Nephron progenitor cell (in vitro differentiated cells): ENCODE measurements at regions not wholly inside any gene's neighbourhood (a gene's known extent, or its start where the extent isn't known, plus 50 kb on each side); places are given as distances from the start of the nearest gene placed in this dataset.
A peak's percentile ranks its signal among the peaks of the same experiment; 100 is the strongest.

ENCODE experiments used
- DNase-seq: peaks from one replicate; pipeline ENCODE4 v3.0.0; 2021
- H3K27ac Mint-ChIP-seq: 2 replicates; pipeline ENCODE4 v1.8.0; 2021; ENCODE audit warnings: mild to moderate bottlenecking, moderate library complexity, mixed read lengths
- H3K27me3 Mint-ChIP-seq: 2 replicates; pipeline ENCODE4 v1.8.0; 2021; ENCODE audit warnings: mild to moderate bottlenecking, low read depth, mixed read lengths; ENCODE audit not compliant: poor library complexity
- H3K36me3 Mint-ChIP-seq: 2 replicates; pipeline ENCODE4 v1.8.0; 2021; ENCODE audit warnings: low read depth, mixed read lengths
- H3K4me1 Mint-ChIP-seq: 2 replicates; pipeline ENCODE4 v1.8.0; 2021; ENCODE audit warnings: mixed read lengths
- H3K4me3 Mint-ChIP-seq: 2 replicates; pipeline ENCODE4 v1.8.0; 2021; ENCODE audit warnings: mild to moderate bottlenecking, moderate library complexity, mixed read lengths
- H3K9me3 Mint-ChIP-seq: 2 replicates; pipeline ENCODE4 v1.8.0; 2021; ENCODE audit warnings: mild to moderate bottlenecking, moderate library complexity, mixed read lengths
- TF ChIP-seq, protein P1 (sequence below): fragments of 200-600 bp; sonication (generic); IDR thresholded peaks from 2 replicates; pipeline ENCODE4 v1.5.0; 2021; ENCODE audit warnings: antibody characterized with exemption

DNA sequence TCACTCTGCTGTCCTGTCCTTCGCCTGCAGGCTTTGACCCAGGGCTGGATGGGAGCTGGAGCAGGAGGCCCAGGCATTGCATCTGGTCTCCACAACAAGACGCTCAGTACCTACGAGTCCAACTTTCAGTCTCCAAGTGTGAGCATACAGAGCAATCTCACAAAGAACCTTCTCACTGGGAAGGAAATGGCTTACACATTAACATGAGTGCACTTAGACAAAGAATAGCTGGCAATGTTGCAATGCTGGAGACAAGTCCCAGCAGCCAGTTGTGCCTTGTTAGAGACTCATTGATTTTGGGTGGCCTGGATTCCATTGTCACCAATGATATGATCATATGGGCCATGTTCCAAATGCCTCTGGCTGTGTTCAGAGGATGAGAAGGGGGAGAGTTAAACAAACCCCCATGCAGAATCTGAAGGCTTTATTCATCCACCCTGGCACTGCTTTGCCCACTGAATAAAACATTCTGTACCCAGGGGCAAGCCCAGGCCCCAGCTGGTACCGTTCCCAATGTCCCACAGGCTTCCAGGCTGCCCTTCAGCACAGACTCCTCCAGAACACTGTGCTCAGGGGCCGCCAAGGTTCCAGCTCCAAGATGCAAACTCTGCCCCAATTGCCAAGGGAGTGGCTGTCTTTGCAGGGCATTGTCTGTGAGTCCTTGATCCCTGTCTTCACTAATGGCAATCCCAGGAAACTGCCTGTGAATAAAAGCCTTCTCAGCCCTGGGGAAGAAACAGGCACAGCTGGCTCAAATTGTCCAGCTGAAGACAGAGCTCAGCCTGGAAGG is 185.5 kb downstream of the HSD17B3 start:
- H3K4me3 Mint-ChIP-seq: no peak overlapping the region
- peaks cover 45% of the 10 kb centered on the region for H3K9me3 Mint-ChIP-seq
- H3K27me3 Mint-ChIP-seq: no peaks in the 10 kb centered on the region
- peak overlapping the region; percentile 2 for H3K27ac Mint-ChIP-seq
- peaks cover 33% of the 10 kb centered on the region for H3K36me3 Mint-ChIP-seq
- no peak for DNase-seq
- TF ChIP-seq, protein P1, sequence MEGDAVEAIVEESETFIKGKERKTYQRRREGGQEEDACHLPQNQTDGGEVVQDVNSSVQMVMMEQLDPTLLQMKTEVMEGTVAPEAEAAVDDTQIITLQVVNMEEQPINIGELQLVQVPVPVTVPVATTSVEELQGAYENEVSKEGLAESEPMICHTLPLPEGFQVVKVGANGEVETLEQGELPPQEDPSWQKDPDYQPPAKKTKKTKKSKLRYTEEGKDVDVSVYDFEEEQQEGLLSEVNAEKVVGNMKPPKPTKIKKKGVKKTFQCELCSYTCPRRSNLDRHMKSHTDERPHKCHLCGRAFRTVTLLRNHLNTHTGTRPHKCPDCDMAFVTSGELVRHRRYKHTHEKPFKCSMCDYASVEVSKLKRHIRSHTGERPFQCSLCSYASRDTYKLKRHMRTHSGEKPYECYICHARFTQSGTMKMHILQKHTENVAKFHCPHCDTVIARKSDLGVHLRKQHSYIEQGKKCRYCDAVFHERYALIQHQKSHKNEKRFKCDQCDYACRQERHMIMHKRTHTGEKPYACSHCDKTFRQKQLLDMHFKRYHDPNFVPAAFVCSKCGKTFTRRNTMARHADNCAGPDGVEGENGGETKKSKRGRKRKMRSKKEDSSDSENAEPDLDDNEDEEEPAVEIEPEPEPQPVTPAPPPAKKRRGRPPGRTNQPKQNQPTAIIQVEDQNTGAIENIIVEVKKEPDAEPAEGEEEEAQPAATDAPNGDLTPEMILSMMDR: no peak
- peaks cover 38% of the 10 kb centered on the region for H3K4me1 Mint-ChIP-seq

DNA sequence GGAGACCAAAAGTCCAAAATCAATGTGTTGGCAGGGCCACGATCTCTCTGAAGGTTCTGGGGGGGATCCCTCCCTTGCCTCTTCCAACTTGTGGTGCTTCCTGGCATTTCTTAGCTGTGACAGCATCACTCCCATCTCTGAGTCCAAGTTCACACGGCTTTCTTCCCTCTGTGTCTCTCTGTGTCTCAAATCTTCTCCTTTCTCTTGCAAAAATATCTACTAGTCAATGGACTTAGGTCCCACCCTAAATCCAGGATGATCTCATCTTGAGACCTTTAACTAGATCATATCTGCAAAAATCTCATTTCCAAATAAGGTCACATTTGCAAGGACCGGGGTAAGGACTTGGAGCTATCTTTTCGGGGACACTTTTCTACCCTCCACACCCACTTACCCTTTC is 186.1 kb downstream of the HSD17B3 start:
- Mint-ChIP-seq H3K9me3 (peaks cover 38% of the 10 kb centered on the region), H3K27me3 (no peaks in the 10 kb centered on the region), H3K27ac (no peak overlapping the region), H3K36me3 (peaks cover 31% of the 10 kb centered on the region), H3K4me1 (peaks cover 43% of the 10 kb centered on the region), H3K4me3 (no peak overlapping the region)
- DNase-seq: no peak
- TF ChIP-seq, protein P1: no peak

DNA sequence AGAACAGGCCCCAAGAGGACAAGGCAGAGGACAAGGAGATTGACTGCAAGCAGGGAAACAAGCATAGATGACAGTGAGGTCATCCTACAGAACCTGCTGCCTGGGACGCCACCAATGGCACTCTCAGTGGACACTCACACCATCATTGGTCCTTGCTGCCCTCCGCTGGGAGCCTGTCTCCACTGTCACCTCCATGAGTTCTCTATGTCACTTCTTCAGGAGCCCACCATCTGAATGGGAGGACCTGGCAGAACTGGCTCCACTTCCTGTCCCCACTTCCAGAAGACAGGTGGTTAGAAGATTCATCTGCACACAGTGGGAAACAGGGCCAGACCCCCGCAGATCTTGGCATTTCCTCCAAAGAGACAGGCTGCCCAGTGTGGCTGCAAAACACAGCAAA is 188.9 kb downstream of the HSD17B3 start:
- no peak overlapping the region for H3K27ac Mint-ChIP-seq
- H3K36me3 Mint-ChIP-seq: peaks cover 11% of the 10 kb centered on the region
- DNase-seq: no peak
- TF ChIP-seq, protein P1: no peak
- no peak overlapping the region for H3K4me3 Mint-ChIP-seq
- peaks cover 4% of the 10 kb centered on the region for H3K27me3 Mint-ChIP-seq
- peaks cover 18% of the 10 kb centered on the region for H3K9me3 Mint-ChIP-seq
- H3K4me1 Mint-ChIP-seq: peaks cover 68% of the 10 kb centered on the region

DNA sequence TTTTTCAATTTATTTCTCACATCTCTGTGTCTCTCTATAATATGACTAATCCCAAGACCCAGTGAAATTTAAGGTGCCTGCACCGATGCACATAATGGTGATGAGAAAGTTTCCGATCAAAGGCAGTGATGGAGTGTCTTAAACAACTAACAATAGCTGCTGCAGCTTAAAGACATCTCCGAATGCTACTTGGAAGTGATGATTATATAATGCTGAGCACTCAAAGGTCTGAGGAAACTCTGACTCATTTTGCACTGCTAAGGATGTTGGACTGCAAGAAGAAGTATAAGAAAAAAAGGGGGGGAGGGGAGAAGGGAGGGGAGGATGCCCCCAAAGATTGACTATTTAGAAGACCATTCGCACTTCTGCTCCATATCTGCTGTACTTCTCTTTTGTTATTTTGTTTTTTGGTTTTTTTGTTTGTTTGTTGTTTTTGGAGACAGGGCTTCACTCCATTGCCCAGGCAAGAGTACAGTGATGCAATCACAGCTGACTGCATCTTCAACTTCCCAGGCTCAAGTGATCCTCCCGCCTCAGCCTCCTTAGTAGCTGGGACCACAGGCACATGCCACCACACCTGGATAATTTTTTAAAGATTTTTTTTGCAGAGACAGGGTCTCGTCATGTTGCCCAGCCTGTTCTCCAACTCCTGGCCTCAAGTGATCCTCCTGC is 192.2 kb downstream of the HSD17B3 start:
- Mint-ChIP-seq H3K4me1 (peaks cover 41% of the 10 kb centered on the region), H3K9me3 (peaks cover 27% of the 10 kb centered on the region), H3K27ac (no peak overlapping the region), H3K27me3 (peaks cover 4% of the 10 kb centered on the region), H3K36me3 (peaks cover 14% of the 10 kb centered on the region), H3K4me3 (no peak overlapping the region)
- DNase-seq: no peak
- TF ChIP-seq, protein P1: no peak

DNA sequence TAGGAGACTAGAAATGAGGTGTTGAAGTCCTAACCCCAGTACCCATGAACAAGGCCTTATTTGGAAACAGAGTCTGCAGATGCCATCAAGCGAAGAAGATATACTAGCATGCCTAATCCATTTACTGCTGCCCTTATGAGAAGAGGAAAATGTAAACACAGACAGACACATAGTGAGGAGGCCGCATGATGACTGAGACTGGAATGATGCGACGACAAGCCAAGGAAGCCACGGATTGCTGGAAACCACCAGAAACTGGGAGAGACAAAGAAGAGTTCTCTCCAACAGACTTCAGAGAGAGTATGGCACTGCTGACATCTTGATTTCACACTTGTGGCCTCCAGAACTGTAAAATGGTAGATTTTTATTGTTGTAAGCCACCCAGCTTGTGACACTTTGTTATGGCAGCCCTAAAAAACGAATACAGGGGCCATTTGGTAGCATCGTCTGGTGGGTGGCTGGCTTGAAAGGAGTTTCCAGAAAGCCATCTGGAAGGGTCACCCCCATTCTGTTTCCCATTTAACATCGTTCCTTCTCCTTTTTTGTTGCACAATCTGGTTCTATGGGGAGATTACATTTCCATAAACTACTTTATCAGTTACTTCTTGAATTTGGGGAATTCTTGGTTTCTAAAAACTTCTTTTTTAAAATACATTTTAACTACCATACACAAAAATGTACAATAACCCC is 193.1 kb downstream of the HSD17B3 start:
- TF ChIP-seq, protein P1: no peak
- no peak overlapping the region for H3K4me3 Mint-ChIP-seq
- H3K27me3 Mint-ChIP-seq: peaks cover 4% of the 10 kb centered on the region
- H3K27ac Mint-ChIP-seq: no peak overlapping the region
- peaks cover 36% of the 10 kb centered on the region for H3K9me3 Mint-ChIP-seq
- peaks cover 17% of the 10 kb centered on the region for H3K36me3 Mint-ChIP-seq
- DNase-seq: no peak
- H3K4me1 Mint-ChIP-seq: peaks cover 39% of the 10 kb centered on the region
